Activated CD4-positive, alpha-beta T cell treated with anti-CD3 and anti-CD28 coated beads for 36 hours (primary cell): ENCODE measurements at regions not wholly inside any gene's neighbourhood (a gene's known extent, or its start where the extent isn't known, plus 50 kb on each side); places are given as distances from the start of the nearest gene placed in this dataset.
"Not testable (repeated sequence)": the region's sequence is repeated elsewhere in the genome, so short reads cannot be mapped to it uniquely, and the experiment has no call there.

Source experiments
- ATAC-seq: fragments of 200-7000 bp; cut with Tn5 transposase; one replicate; pipeline ENCODE4 v1.10.0; 2021; ENCODE audit warnings: mild to moderate bottlenecking, moderate library complexity
- CTCF ChIA-PET: fragments of 350-600 bp; sonication (Branson Sonifier 250); formaldehyde crosslinking; loops from one replicate; lab custom pipeline; 2021; ENCODE audit warnings: antibody characterized with exemption; lab: Charles Lee
- POLR2A ChIA-PET: fragments of 350-600 bp; sonication (Branson Sonifier 250); formaldehyde crosslinking; loops from one replicate; lab custom pipeline; 2021; ENCODE audit warnings: antibody characterized with exemption, inconsistent platforms; lab: Charles Lee
- DNase-seq: peaks from one replicate; pipeline ENCODE4 v3.0.0-alpha.2; 2020
- H3K27ac Mint-ChIP-seq: one replicate; pipeline ENCODE4 v1.8.0; 2021; ENCODE audit warnings: mixed read lengths
- H3K27me3 Mint-ChIP-seq: one replicate; pipeline ENCODE4 v1.8.0; 2021; ENCODE audit warnings: mixed read lengths
- H3K36me3 Mint-ChIP-seq: one replicate; pipeline ENCODE4 v1.8.0; 2021; ENCODE audit warnings: low read depth, mixed read lengths
- H3K4me1 Mint-ChIP-seq: one replicate; pipeline ENCODE4 v1.8.0; 2021; ENCODE audit warnings: mixed read lengths
- H3K4me3 Mint-ChIP-seq: one replicate; pipeline ENCODE4 v1.8.0; 2021; ENCODE audit warnings: mild to moderate bottlenecking, moderate library complexity, mixed read lengths
- H3K9me3 Mint-ChIP-seq: one replicate; pipeline ENCODE4 v1.8.0; 2021; ENCODE audit warnings: low read depth, mixed read lengths
- intact Hi-C, 2 experiments: fragments of 100-400 bp; cut with DNase I in 1 of 2; cut with micrococcal nuclease in 1 of 2; formaldehyde crosslinking; loops; one replicate each; pipeline versions ENCODE4 v1.14.2 to v1.15.1; 2022 to 2024; cut with DNase I, micrococcal nuclease

DNA sequence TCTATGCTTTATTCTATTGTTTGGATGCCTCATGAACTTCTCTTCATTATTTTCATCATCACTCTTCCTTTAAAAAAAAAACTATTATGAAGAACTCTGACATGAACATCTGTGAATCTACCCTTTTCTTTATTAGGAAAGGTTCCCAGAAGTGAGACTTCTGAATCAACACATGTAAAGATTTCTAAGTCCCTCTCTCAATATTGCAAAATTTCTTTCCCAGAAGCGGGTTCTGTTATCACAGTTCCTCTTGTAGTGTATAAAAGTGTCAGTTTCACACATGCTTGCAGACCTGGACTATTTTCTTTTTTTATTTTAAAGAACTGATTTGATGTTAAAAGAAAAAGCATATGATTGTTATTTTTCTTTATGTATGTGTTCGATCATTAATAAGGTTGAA is 330.8 kb upstream of the KLF3 start:
- Mint-ChIP-seq H3K27me3 (peaks cover 16% of the 10 kb centered on the region), H3K27ac (no peak overlapping the region)
- no peak for ATAC-seq

GRCh38 chr4:38334791-38335190 is 329.2 kb upstream of the KLF3 start:
- ChIA-PET CTCF (interaction anchor here (0.7 to 1.4 kb wide), 2 partner anchors 12 to 14 kb away, joined by 3 to 6 read pairs; no protein-coding TSS in a partner anchor), POLR2A (no interaction called here)
- H3K4me1 Mint-ChIP-seq: peaks cover 51% of the 10 kb centered on the region
- DNase-seq (no peak), ATAC-seq (no peak)
- H3K36me3 Mint-ChIP-seq: peaks cover 16% of the 10 kb centered on the region
- no peak overlapping the region for H3K27ac Mint-ChIP-seq
- intact Hi-C loops: loop anchor here (1.0 to 5.0 kb wide), 2 partner anchors 24 to 123 kb away; no protein-coding TSS in a partner anchor
- H3K4me3 Mint-ChIP-seq: no peak overlapping the region
- peaks cover 20% of the 10 kb centered on the region for H3K9me3 Mint-ChIP-seq
- peaks cover 13% of the 10 kb centered on the region for H3K27me3 Mint-ChIP-seq

More for the DNA sequence above, 330.8 kb upstream of the KLF3 start:
- peaks cover 4% of the 10 kb centered on the region for H3K36me3 Mint-ChIP-seq
- CTCF ChIA-PET: interaction anchor here (3.3 kb wide), 1 partner anchor 14 kb away, joined by 22 read pairs; no protein-coding TSS in a partner anchor
- H3K9me3 Mint-ChIP-seq: peaks cover 7% of the 10 kb centered on the region
- intact Hi-C loops: no loop called here
- POLR2A ChIA-PET: no interaction called here
- no peak for DNase-seq
- no peak overlapping the region for H3K4me3 Mint-ChIP-seq
- H3K4me1 Mint-ChIP-seq: peaks cover 67% of the 10 kb centered on the region

DNA sequence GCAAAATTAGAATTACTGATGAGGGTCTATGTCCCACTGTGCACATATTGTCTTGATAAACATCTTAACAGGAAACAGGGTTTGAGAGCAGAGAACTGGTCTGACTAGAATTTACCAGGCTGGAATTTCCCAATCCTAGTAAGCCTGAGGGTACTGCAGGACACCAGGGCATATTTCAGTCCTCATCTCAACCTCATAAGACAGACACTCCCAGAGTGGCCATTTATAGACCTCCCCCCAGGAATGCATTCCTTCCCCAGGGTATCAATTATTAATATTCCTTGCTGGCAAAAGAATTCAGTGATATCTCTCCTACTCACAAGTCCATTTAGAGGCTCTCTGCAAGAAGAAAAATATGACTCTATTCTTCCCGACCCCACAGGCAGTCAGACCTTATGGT is 325.1 kb upstream of the KLF3 start:
- H3K27ac Mint-ChIP-seq, ATAC-seq, CTCF ChIA-PET, H3K4me3 Mint-ChIP-seq, POLR2A ChIA-PET, DNase-seq, H3K27me3 Mint-ChIP-seq: not testable (repeated sequence)
- Mint-ChIP-seq H3K36me3 (peaks cover 16% of the 10 kb centered on the region), H3K9me3 (peaks cover 20% of the 10 kb centered on the region), H3K4me1 (peaks cover 24% of the 10 kb centered on the region)
- intact Hi-C loops: loop anchor here in 1 of 2 experiments (5.0 kb wide), 1 partner anchor 118 kb away; no protein-coding TSS in a partner anchor

DNA sequence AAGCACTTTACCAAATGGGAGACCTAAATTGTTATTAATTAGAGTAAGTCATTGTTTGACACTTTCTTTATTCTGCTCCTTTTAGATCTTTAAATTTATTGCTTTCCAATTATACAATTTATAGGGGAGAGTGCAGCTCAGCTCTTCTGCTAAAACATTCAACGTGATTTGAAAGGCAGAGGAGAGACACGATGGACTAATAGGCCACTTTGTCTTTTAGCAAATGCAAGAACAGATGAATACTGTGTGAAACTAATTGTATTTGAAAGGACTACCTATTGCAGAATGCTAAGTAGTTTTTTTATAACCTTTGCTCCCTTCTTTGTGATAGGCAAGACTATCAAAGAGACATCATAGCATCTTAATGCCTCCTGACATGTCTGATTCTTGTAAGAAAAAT is 320.4 kb upstream of the KLF3 start:
- H3K9me3 Mint-ChIP-seq: peaks cover 20% of the 10 kb centered on the region
- peaks cover 17% of the 10 kb centered on the region for H3K36me3 Mint-ChIP-seq
- no peak overlapping the region for H3K27ac Mint-ChIP-seq
- ChIA-PET CTCF (no interaction called here), POLR2A (no interaction called here)
- H3K4me1 Mint-ChIP-seq: peaks cover 2% of the 10 kb centered on the region
- intact Hi-C loops: no loop called here
- H3K4me3 Mint-ChIP-seq: no peak overlapping the region
- H3K27me3 Mint-ChIP-seq: peaks cover 5% of the 10 kb centered on the region
- DNase-seq: no peak
- no peak for ATAC-seq

DNA sequence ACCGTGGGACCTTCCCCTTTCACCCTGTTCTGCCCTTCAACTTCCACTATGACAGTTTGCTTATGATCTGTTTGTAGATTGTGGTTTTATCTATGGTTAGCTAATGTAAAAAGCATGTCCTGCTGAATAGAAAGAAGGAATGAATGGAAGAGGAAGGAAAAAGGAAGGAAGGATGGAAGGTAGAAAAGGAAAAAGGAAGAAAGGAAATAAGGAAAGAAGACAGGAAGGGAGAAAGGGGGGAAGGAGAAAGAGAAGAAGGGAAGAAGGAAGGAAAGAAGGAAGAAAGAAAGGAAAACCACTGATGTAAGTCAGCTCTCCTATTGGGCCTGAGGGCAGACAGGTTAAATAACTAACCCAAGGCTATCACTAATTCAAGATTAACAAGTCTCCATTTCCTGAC is 319.1 kb upstream of the KLF3 start:
- intact Hi-C loops: no loop called here
- POLR2A ChIA-PET: no interaction called here

DNA sequence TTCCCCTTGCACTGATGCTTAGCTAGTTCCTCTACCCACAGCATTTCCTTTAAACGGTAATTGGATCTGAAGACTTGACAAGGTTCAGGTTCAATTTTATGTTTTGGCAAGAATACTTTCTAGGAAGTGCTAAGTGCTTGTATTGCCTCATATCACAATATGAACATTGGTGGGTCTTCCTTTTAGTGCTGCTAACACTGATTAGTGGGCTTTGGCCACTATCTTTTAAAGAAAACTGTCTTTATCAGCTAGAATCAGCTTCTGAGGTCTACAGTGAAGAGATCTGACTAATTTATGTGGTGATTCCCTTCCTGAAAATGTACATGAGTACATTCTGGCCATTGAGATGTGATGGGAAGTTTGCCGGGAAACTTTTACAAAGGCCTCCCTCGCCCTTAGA is 316.7 kb upstream of the KLF3 start:
- peaks cover 12% of the 10 kb centered on the region for H3K9me3 Mint-ChIP-seq

More for the DNA sequence above, 319.1 kb upstream of the KLF3 start:
- no peak for DNase-seq
- Mint-ChIP-seq H3K9me3 (peaks cover 11% of the 10 kb centered on the region), H3K36me3 (peaks cover 9% of the 10 kb centered on the region), H3K27me3 (peaks cover 5% of the 10 kb centered on the region), H3K27ac (no peak overlapping the region), H3K4me3 (no peak overlapping the region), H3K4me1 (peaks cover 2% of the 10 kb centered on the region)
- CTCF ChIA-PET: no interaction called here
- ATAC-seq: no peak

GRCh38 chr4:38354421-38354820 is 309.6 kb upstream of the KLF3 start:
- intact Hi-C loops: no loop called here
- ChIA-PET POLR2A (no interaction called here), CTCF (no interaction called here)
- Mint-ChIP-seq H3K4me3 (no peak overlapping the region), H3K27ac (no peak overlapping the region), H3K4me1 (peaks cover 11% of the 10 kb centered on the region), H3K27me3 (peaks cover 2% of the 10 kb centered on the region), H3K9me3 (peaks cover 7% of the 10 kb centered on the region), H3K36me3 (peaks cover 1% of the 10 kb centered on the region)
- DNase-seq: no peak
- ATAC-seq: no peak

More for the DNA sequence above, 316.7 kb upstream of the KLF3 start:
- H3K4me3 Mint-ChIP-seq: no peak overlapping the region
- no peak for DNase-seq
- peaks cover 6% of the 10 kb centered on the region for H3K27me3 Mint-ChIP-seq
- no peak overlapping the region for H3K27ac Mint-ChIP-seq
- H3K36me3 Mint-ChIP-seq: peaks cover 11% of the 10 kb centered on the region
- intact Hi-C loops: no loop called here
- CTCF ChIA-PET: no interaction called here
- peaks cover 2% of the 10 kb centered on the region for H3K4me1 Mint-ChIP-seq
- ATAC-seq: no peak
- POLR2A ChIA-PET: no interaction called here

DNA sequence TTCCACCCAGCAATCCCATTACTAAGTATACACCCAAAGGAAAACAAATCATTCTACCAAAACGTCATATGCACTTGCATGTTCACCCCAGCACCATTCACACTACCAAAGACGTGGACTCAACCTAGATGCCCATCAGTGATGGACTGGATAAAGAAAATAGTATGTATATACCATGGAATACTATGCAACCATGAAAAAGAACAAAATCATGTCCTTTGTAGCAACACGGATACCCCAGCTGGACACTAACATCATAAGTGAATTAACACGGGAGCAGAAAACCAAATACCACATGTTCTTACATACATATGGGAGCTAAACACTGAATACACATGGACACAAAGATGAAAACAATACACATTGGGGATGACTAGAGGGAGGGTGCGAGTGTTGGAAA is 309.1 kb upstream of the KLF3 start:
- CTCF ChIA-PET: no interaction called here

GRCh38 chr4:38356686-38357085 is 307.3 kb upstream of the KLF3 start:
- ATAC-seq: no peak
- H3K27ac Mint-ChIP-seq: no peak overlapping the region
- no peak for DNase-seq
- ChIA-PET POLR2A (no interaction called here), CTCF (no interaction called here)
- intact Hi-C loops: no loop called here
- H3K4me1 Mint-ChIP-seq: peaks cover 15% of the 10 kb centered on the region
- no peaks in the 10 kb centered on the region for H3K36me3 Mint-ChIP-seq
- H3K4me3 Mint-ChIP-seq: no peak overlapping the region
- H3K9me3 Mint-ChIP-seq: peaks cover 7% of the 10 kb centered on the region
- H3K27me3 Mint-ChIP-seq: no peaks in the 10 kb centered on the region

More for the DNA sequence above, 309.1 kb upstream of the KLF3 start:
- Mint-ChIP-seq H3K9me3 (peaks cover 7% of the 10 kb centered on the region), H3K4me1 (peaks cover 15% of the 10 kb centered on the region), H3K27ac (no peak overlapping the region), H3K4me3 (no peak overlapping the region), H3K36me3 (peaks cover 1% of the 10 kb centered on the region), H3K27me3 (peaks cover 2% of the 10 kb centered on the region)
- intact Hi-C loops: no loop called here
- POLR2A ChIA-PET: no interaction called here
- DNase-seq: no peak
- ATAC-seq: no peak

DNA sequence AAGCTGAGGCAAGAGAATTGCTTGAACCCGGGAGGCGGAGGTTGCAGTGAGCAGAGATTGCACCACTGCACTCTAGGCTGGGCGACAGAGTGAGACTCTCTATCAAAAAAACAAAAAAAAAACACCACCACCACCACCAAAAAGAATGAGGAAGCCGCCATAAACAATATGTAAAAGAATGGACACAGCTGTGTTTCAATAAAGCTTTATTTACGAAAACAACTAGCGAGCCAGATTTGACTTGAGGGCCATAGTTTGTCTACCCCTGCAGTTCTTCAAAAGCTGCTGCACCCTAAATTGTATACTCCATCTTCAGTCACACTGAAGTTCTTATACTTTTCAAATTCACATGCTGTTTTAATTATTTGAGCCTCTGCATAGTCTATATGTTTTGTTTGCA is 306.5 kb upstream of the KLF3 start:
- Mint-ChIP-seq H3K27ac (no peak overlapping the region), H3K9me3 (peaks cover 3% of the 10 kb centered on the region), H3K36me3 (no peaks in the 10 kb centered on the region), H3K27me3 (no peaks in the 10 kb centered on the region), H3K4me1 (peaks cover 15% of the 10 kb centered on the region), H3K4me3 (no peak overlapping the region)
- ATAC-seq: no peak
- no peak for DNase-seq
- CTCF ChIA-PET: no interaction called here
- intact Hi-C loops: no loop called here
- POLR2A ChIA-PET: no interaction called here

DNA sequence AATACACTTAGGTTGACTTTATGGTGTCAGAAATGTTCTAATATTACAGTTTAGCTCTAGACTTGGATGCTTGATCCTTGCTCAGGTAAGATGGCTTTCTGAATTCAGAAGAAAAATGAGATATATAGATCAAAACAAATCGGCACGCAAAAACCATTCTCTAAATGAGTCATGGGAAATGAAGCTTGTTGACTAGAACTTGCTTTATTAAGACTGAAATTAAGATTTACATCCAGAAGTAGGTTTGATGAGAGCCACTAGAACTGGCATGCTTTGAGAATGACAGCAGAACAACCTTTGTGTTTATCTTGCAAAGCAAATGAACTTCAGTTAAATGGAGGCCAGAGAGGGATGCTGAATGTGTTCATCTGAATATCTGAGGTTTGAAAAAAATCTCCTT is 304.9 kb upstream of the KLF3 start:
- H3K36me3 Mint-ChIP-seq: no peaks in the 10 kb centered on the region
- H3K27me3 Mint-ChIP-seq: no peaks in the 10 kb centered on the region
- peak overlapping the region; percentile 64 for H3K27ac Mint-ChIP-seq
- H3K4me3 Mint-ChIP-seq: no peak overlapping the region
- DNase-seq (no peak), ATAC-seq (peak; percentile 78)
- intact Hi-C loops: no loop called here
- CTCF ChIA-PET: interaction anchor here (0.9 kb wide), 1 partner anchor 315 kb away, joined by 3 read pairs; no protein-coding TSS in a partner anchor
- H3K9me3 Mint-ChIP-seq: no peaks in the 10 kb centered on the region
- H3K4me1 Mint-ChIP-seq: peaks cover 15% of the 10 kb centered on the region
- POLR2A ChIA-PET: interaction anchor here (0.7 kb wide), 1 partner anchor 139 kb away, joined by 3 read pairs; no protein-coding TSS in a partner anchor

- no peaks in the 10 kb centered on the region for H3K36me3 Mint-ChIP-seq
- H3K4me3 Mint-ChIP-seq: no peak overlapping the region
- peaks cover 15% of the 10 kb centered on the region for H3K4me1 Mint-ChIP-seq
- DNase-seq: no peak
- H3K9me3 Mint-ChIP-seq: no peaks in the 10 kb centered on the region
- intact Hi-C loops: no loop called here
- H3K27me3 Mint-ChIP-seq: no peaks in the 10 kb centered on the region
- CTCF ChIA-PET: no interaction called here
- ATAC-seq: no peak
- no peak overlapping the region for H3K27ac Mint-ChIP-seq
- POLR2A ChIA-PET: no interaction called here
These were observed 303.8 kb upstream of the KLF3 start for GRCh38 chr4:38360201-38360600.
